ENCODE measurements at regions not wholly inside any gene's neighbourhood (a gene's known extent, or its start where the extent isn't known, plus 50 kb on each side); places are given as distances from the start of the nearest gene placed in this dataset.
"Not testable (repeated sequence)": the region's sequence is repeated elsewhere in the genome, so short reads cannot be mapped to it uniquely, and the experiment has no call there.

- H2AFZ ChIP-seq (ENCODE audit: low read length), result no peak overlapping the region
- TF ChIP-seq, protein P1, sequence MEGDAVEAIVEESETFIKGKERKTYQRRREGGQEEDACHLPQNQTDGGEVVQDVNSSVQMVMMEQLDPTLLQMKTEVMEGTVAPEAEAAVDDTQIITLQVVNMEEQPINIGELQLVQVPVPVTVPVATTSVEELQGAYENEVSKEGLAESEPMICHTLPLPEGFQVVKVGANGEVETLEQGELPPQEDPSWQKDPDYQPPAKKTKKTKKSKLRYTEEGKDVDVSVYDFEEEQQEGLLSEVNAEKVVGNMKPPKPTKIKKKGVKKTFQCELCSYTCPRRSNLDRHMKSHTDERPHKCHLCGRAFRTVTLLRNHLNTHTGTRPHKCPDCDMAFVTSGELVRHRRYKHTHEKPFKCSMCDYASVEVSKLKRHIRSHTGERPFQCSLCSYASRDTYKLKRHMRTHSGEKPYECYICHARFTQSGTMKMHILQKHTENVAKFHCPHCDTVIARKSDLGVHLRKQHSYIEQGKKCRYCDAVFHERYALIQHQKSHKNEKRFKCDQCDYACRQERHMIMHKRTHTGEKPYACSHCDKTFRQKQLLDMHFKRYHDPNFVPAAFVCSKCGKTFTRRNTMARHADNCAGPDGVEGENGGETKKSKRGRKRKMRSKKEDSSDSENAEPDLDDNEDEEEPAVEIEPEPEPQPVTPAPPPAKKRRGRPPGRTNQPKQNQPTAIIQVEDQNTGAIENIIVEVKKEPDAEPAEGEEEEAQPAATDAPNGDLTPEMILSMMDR (conservative IDR thresholded peaks at IDR 0.05 in 1 of 2, IDR thresholded peaks at IDR 0.05 in 1 of 2; ENCODE audit: low read depth in 1 of 2, low read length in 2 of 2), result no peak
- TF ChIP-seq EZH2 (IDR thresholded peaks at IDR 0.05; ENCODE audit: low read length, missing control alignments), result no peak
- H3K4me2 ChIP-seq (ENCODE audit: extremely low read depth, insufficient read depth, low read length), result no peak overlapping the region
- H4K20me1 ChIP-seq (ENCODE audit: control insufficient read depth, extremely low read depth, insufficient read depth, low read length), result no peaks in the 10 kb centered on the region
- no peaks in the 10 kb centered on the region for H3K79me2 ChIP-seq (ENCODE audit: control insufficient read depth, insufficient read depth, low read length)
- no peaks in the 10 kb centered on the region for H3K4me1 ChIP-seq (ENCODE audit: control insufficient read depth, extremely low read depth, insufficient read depth, low read length)
- H3K27ac ChIP-seq (ENCODE audit: insufficient read depth, low read length), result no peak overlapping the region
- H3K27me3 ChIP-seq (ENCODE audit: control insufficient read depth, insufficient read depth, low read length), result no peaks in the 10 kb centered on the region
- no peak overlapping the region for H3K4me3 ChIP-seq (replicated peaks in 1 of 4; ENCODE audit: control extremely low read depth in 1 of 4, insufficient read depth in 1 of 4, low read depth in 3 of 4, low read length in 4 of 4)
- DNase-seq (ENCODE audit: low read depth in 2 of 2), result no peak
- no peaks in the 10 kb centered on the region for H3K9me3 ChIP-seq (ENCODE audit: control insufficient read depth, insufficient read depth, low read depth, low read length)
- H3K36me3 ChIP-seq (ENCODE audit: control insufficient read depth, insufficient read depth, low read length), result no peaks in the 10 kb centered on the region
- H3K9ac ChIP-seq (ENCODE audit: insufficient read depth, low read length), result no peak overlapping the region
Measured at GRCh38 chr14:105908006-105908405, 381.6 kb downstream of the TMEM121 start.

- no peak overlapping the region for H3K4me3 ChIP-seq (replicated peaks in 1 of 4; ENCODE audit: control extremely low read depth in 1 of 4, insufficient read depth in 1 of 4, low read depth in 3 of 4, low read length in 4 of 4)
- H3K9ac ChIP-seq (ENCODE audit: insufficient read depth, low read length), result no peak overlapping the region
- H3K79me2 ChIP-seq (ENCODE audit: control insufficient read depth, insufficient read depth, low read length), result no peaks in the 10 kb centered on the region
- H3K27me3 ChIP-seq (ENCODE audit: control insufficient read depth, insufficient read depth, low read length), result no peaks in the 10 kb centered on the region
- no peaks in the 10 kb centered on the region for H3K36me3 ChIP-seq (ENCODE audit: control insufficient read depth, insufficient read depth, low read length)
- no peaks in the 10 kb centered on the region for H4K20me1 ChIP-seq (ENCODE audit: control insufficient read depth, extremely low read depth, insufficient read depth, low read length)
- no peak for TF ChIP-seq EZH2 (IDR thresholded peaks at IDR 0.05; ENCODE audit: low read length, missing control alignments)
- TF ChIP-seq, protein P1 (conservative IDR thresholded peaks at IDR 0.05 in 1 of 2, IDR thresholded peaks at IDR 0.05 in 1 of 2; ENCODE audit: low read depth in 1 of 2, low read length in 2 of 2), result no peak
- H3K4me2 ChIP-seq (ENCODE audit: extremely low read depth, insufficient read depth, low read length), result no peak overlapping the region
- H3K4me1 ChIP-seq (ENCODE audit: control insufficient read depth, extremely low read depth, insufficient read depth, low read length), result no peaks in the 10 kb centered on the region
- H3K9me3 ChIP-seq (ENCODE audit: control insufficient read depth, insufficient read depth, low read depth, low read length), result no peaks in the 10 kb centered on the region
- no peak overlapping the region for H2AFZ ChIP-seq (ENCODE audit: low read length)
- H3K27ac ChIP-seq (ENCODE audit: insufficient read depth, low read length), result no peak overlapping the region
- DNase-seq (ENCODE audit: low read depth in 2 of 2), result no peak
Measured at GRCh38 chr14:105908481-105908911, 382.1 kb downstream of the TMEM121 start.

GRCh38 chr14:105909046-105909827, 382.9 kb downstream of the TMEM121 start:
- Histone ChIP-seq H3K27ac (ENCODE audit: insufficient read depth, low read length) (no peak overlapping the region), H3K27me3 (ENCODE audit: control insufficient read depth, insufficient read depth, low read length) (no peaks in the 10 kb centered on the region), H4K20me1 (ENCODE audit: control insufficient read depth, extremely low read depth, insufficient read depth, low read length) (no peaks in the 10 kb centered on the region), H3K4me2 (ENCODE audit: extremely low read depth, insufficient read depth, low read length) (no peak overlapping the region), H3K9ac (ENCODE audit: insufficient read depth, low read length) (no peak overlapping the region), H3K4me3 (replicated peaks in 1 of 4; ENCODE audit: control extremely low read depth in 1 of 4, insufficient read depth in 1 of 4, low read depth in 3 of 4, low read length in 4 of 4) (no peak overlapping the region), H2AFZ (ENCODE audit: low read length) (no peak overlapping the region), H3K9me3 (ENCODE audit: control insufficient read depth, insufficient read depth, low read depth, low read length) (no peaks in the 10 kb centered on the region), H3K36me3 (ENCODE audit: control insufficient read depth, insufficient read depth, low read length) (no peaks in the 10 kb centered on the region), H3K4me1 (ENCODE audit: control insufficient read depth, extremely low read depth, insufficient read depth, low read length) (no peaks in the 10 kb centered on the region), H3K79me2 (ENCODE audit: control insufficient read depth, insufficient read depth, low read length) (no peaks in the 10 kb centered on the region)
- no peak for DNase-seq (ENCODE audit: low read depth in 2 of 2)
- no peak for TF ChIP-seq EZH2 (IDR thresholded peaks at IDR 0.05; ENCODE audit: low read length, missing control alignments)
- TF ChIP-seq, protein P1 (conservative IDR thresholded peaks at IDR 0.05 in 1 of 2, IDR thresholded peaks at IDR 0.05 in 1 of 2; ENCODE audit: low read depth in 1 of 2, low read length in 2 of 2), result no peak

GRCh38 chr14:105909828-105910120, 383.4 kb downstream of the TMEM121 start:
- not testable (repeated sequence) for H3K79me2 ChIP-seq (ENCODE audit: control insufficient read depth, insufficient read depth, low read length); H3K4me1 ChIP-seq (ENCODE audit: control insufficient read depth, extremely low read depth, insufficient read depth, low read length); H3K27ac ChIP-seq (ENCODE audit: insufficient read depth, low read length); H3K27me3 ChIP-seq (ENCODE audit: control insufficient read depth, insufficient read depth, low read length); H3K4me2 ChIP-seq (ENCODE audit: extremely low read depth, insufficient read depth, low read length); H4K20me1 ChIP-seq (ENCODE audit: control insufficient read depth, extremely low read depth, insufficient read depth, low read length); H2AFZ ChIP-seq (ENCODE audit: low read length); H3K4me3 ChIP-seq (replicated peaks in 1 of 4; ENCODE audit: control extremely low read depth in 1 of 4, insufficient read depth in 1 of 4, low read depth in 3 of 4, low read length in 4 of 4); DNase-seq (ENCODE audit: low read depth in 2 of 2); H3K36me3 ChIP-seq (ENCODE audit: control insufficient read depth, insufficient read depth, low read length); H3K9me3 ChIP-seq (ENCODE audit: control insufficient read depth, insufficient read depth, low read depth, low read length); H3K9ac ChIP-seq (ENCODE audit: insufficient read depth, low read length)
